ENCODE measurements at regions not wholly inside any gene's neighbourhood (a gene's known extent, or its start where the extent isn't known, plus 50 kb on each side); places are given as distances from the start of the nearest gene placed in this dataset.

GRCh38 chr1:96634883-96635282, 86.7 kb upstream of the PTBP2 start:
- TF ChIP-seq CTCF (IDR thresholded peaks at IDR 0.05) (no peak), POLR2A (IDR thresholded peaks at IDR 0.05) (no peak)
